GM10248 (cell line): ENCODE measurements at regions not wholly inside any gene's neighbourhood (a gene's known extent, or its start where the extent isn't known, plus 50 kb on each side); places are given as distances from the start of the nearest gene placed in this dataset.
"Not testable (repeated sequence)": the region's sequence is repeated elsewhere in the genome, so short reads cannot be mapped to it uniquely, and the experiment has no call there.

Experiments
- CTCF ChIA-PET: fragments of 300-600 bp; sonication (Branson Sonifier 250); formaldehyde crosslinking; extraction: SDS; loops from one replicate; lab custom pipeline; 2021; ENCODE audit warnings: antibody characterized with exemption; lab: Yijun Ruan, JAX
- POLR2A ChIA-PET: fragments of 350-650 bp; sonication (Branson Sonifier 250); formaldehyde crosslinking; extraction: SDS; loops from one replicate; lab custom pipeline; 2020; ENCODE audit warnings: antibody characterized with exemption; lab: Yijun Ruan, JAX
- DNase-seq: peaks from one replicate; pipeline ENCODE4 v3.0.0; 2012; ENCODE audit errors: extremely low spot score
- TF ChIP-seq, protein P1 (sequence below): IDR thresholded peaks from 2 replicates; pipeline ENCODE4 v1.5.1; 2012; ENCODE audit warnings: mild to moderate bottlenecking, low read depth; ENCODE audit errors: extremely low read depth, missing control alignments, control extremely low read depth

DNA sequence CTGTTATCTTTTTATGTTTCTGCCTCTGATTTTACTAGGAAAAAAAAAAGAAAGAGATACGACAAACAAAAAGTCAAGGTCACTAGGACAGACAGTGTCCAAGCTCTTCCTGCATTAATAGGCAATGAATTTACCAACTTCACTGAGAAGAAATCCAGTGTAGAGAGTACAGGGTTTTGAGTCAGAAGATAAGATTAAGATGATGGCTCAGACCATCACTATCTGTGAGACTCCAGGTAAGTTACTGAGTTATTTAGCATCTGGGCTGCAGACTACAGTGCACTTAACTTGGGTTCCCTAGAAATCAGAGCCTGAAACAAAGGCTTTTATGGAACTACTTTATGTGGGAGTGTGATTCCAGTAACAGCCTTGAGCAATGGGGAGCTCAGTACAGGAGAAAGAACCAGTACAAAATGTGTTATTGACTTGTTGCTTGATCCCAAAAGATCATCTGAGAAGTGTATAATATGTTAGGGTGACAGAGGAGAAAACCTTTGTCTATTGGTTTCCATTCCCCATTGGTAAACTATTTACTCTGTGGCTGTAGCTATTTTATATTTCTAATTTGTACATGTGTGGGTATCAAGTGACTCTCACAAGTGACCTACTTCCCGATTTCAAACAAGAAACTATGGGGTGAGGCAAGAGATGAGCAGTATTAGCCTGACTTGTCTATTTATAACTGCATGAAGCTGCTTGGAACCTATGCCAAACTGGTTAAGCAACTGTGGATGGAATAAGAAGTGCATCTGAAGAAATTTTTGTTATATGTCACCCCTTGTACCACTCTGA lies 395.8 kb downstream of the RAB38 start:
- POLR2A ChIA-PET: no interaction called here
- TF ChIP-seq, protein P1, sequence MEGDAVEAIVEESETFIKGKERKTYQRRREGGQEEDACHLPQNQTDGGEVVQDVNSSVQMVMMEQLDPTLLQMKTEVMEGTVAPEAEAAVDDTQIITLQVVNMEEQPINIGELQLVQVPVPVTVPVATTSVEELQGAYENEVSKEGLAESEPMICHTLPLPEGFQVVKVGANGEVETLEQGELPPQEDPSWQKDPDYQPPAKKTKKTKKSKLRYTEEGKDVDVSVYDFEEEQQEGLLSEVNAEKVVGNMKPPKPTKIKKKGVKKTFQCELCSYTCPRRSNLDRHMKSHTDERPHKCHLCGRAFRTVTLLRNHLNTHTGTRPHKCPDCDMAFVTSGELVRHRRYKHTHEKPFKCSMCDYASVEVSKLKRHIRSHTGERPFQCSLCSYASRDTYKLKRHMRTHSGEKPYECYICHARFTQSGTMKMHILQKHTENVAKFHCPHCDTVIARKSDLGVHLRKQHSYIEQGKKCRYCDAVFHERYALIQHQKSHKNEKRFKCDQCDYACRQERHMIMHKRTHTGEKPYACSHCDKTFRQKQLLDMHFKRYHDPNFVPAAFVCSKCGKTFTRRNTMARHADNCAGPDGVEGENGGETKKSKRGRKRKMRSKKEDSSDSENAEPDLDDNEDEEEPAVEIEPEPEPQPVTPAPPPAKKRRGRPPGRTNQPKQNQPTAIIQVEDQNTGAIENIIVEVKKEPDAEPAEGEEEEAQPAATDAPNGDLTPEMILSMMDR: no peak
- CTCF ChIA-PET: no interaction called here
- no peak for DNase-seq

DNA sequence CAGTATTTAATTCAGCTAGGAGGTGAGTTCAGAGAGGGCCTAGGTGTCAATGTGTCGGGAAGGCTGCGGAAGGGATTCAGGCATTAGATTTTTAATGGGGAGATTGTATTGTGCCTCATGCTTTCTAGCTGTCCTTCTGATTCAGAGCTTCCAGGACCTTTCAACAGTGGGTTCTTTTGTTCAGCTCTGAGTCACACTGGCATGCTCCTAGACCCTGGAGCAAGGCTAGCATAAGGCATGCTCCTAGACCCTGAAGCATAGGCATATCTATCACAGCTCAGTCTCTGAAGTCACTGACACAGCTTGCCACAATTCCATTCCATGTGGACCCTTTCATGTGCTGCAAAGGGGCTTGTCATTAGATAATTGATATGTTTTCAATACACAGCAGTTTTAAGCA lies 396.9 kb downstream of the RAB38 start:
- POLR2A ChIA-PET: no interaction called here
- TF ChIP-seq, protein P1: no peak
- CTCF ChIA-PET: no interaction called here
- DNase-seq: no peak

DNA sequence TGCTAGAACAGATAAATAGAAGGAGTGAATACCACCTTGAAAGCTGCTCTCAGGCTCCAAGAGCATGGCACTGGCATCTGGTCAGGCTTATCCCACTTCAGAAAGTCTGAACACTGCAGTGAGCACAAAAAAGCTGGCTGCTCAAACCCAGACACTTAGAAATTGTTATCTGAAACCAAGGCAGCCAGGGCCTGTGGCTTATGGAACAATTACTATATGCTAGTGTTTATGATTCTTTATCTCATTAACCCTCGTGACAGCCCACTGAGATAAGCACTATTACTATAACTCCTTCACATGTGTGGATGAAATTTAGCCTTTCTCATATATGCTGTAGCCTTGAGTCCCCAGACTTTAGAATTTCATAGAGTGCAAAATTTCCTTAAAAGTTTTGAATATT lies 400.2 kb downstream of the RAB38 start:
- TF ChIP-seq, protein P1: no peak
- ChIA-PET POLR2A (no interaction called here), CTCF (no interaction called here)
- no peak for DNase-seq

DNA sequence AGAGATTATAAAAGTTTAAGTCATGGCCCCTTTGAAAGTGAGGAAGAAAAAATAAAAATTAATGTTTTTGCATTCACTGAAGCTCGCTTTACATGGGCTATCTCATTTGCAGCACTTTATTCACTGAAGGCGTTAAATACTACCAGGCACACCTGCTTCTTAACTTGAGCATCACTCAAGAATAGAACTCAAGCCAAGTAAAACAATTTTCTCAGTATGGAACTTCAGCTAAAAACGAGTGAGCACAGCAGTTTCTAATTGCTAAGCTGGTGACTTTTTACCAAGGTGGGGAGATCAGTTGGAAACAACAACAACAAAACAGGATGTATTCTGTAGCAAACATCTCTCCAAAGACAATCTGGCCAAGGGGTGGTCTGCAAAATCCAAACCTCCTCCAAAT lies 405.6 kb downstream of the RAB38 start:
- no peak for DNase-seq
- TF ChIP-seq, protein P1: no peak
- ChIA-PET POLR2A (no interaction called here), CTCF (no interaction called here)

DNA sequence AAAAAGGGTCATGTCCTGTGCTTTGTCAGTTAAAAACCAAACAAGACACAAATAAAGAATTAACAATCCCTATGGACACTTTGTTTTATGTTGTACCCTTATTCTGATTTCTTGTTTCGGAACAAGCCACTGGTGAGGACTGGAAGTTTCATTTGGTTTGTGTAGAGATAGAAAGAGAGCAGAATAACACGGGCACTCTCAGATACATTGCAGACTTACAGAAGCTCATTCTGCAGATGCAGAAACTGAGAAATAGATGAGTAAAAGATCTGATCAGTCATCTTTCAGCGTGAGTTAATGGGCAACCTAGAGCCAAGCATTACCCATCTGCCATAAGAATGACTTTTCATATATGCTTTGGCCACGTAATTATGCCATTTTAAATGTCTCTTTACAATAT lies 407.6 kb downstream of the RAB38 start:
- CTCF ChIA-PET: interaction anchor here (1.6 kb wide), 1 partner anchor 346 kb away, joined by 4 read pairs; no protein-coding TSS in a partner anchor

DNA sequence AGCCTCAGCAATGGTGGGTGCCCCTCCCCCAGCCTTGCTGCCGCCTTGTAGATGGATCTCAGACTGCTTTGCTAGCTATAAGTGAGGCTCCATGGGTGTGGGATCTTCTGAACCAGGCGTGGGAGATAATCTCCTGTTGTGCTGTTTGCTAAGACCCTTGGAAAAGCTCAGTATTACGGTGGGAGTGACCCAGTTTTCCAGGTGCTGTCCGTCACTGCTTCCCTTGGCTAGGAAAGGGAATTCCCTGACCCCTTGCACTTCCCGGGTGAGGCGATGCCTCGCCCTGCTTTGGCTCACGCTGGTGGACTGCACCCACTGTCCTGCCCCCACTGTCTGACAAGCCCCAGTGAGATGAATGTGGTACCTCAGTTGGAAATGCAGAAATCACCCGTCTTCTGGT lies 411.2 kb downstream of the RAB38 start:
- DNase-seq, POLR2A ChIA-PET: not testable (repeated sequence)
- CTCF ChIA-PET: interaction anchor here (1.3 kb wide), 1 partner anchor 28 kb away, joined by 3 read pairs; no protein-coding TSS in a partner anchor

More for the DNA sequence above, 407.6 kb downstream of the RAB38 start:
- TF ChIP-seq, protein P1: no peak
- POLR2A ChIA-PET: no interaction called here
- no peak for DNase-seq

DNA sequence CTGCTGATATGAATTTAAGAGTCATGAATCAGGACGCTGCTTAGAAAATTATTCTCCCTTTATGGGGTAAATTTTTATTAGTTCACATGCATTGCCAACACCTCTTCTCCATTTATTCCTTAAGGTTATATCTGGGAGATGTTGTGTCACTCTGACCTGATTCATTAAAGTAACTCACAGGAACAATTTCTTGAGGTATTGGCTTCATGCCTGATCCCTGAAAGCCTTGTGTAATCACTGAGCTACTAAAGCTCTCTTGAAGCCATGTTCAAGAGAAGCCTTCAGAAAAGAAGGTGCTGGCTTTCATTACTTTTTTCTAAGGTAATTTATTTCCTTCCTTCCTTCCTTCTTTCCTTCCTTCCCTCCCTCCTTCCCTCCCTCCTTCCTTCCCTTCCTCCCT lies 420.6 kb downstream of the RAB38 start:
- CTCF ChIA-PET: no interaction called here
- DNase-seq: no peak
- POLR2A ChIA-PET: no interaction called here
- TF ChIP-seq, protein P1: no peak
